Colonic mucosa (tissue), 4 donors: ENCODE measurements at regions not wholly inside any gene's neighbourhood (a gene's known extent, or its start where the extent isn't known, plus 50 kb on each side); places are given as distances from the start of the nearest gene placed in this dataset.

Source experiments
- DNase-seq: peaks from one replicate; pipeline ENCODE4 v3.0.0-alpha.2; 2020
- H3K27ac ChIP-seq: fragments of 200-600 bp; one replicate; pipeline ENCODE4 v1.8.0; 2021
- H3K27me3 ChIP-seq: fragments of 200-600 bp; one replicate; pipeline ENCODE4 v1.8.0; 2021
- H3K36me3 ChIP-seq: fragments of 200-600 bp; one replicate; pipeline ENCODE4 v1.8.0; 2021
- H3K4me1 ChIP-seq: fragments of 200-600 bp; one replicate; pipeline ENCODE4 v1.8.0; 2021; ENCODE audit warnings: mild to moderate bottlenecking
- H3K4me3 ChIP-seq: fragments of 200-600 bp; one replicate; pipeline ENCODE4 v1.8.0; 2021
- H3K9ac ChIP-seq, 2 donors: one replicate each; pipeline ENCODE4 v1.7.0; 2013; ENCODE audit warnings: control low read depth in 2 of 2, low read depth in 2 of 2, low read length in 2 of 2
- H3K9me3 ChIP-seq: fragments of 200-600 bp; one replicate; pipeline ENCODE4 v1.8.0; 2021
- intact Hi-C: fragments of 100-400 bp; cut with DNase I; formaldehyde crosslinking; loops from one replicate; pipeline ENCODE4 v1.14.1; 2022
- TF ChIP-seq, protein P1 (sequence below): fragments of 200-600 bp; IDR thresholded peaks from one replicate; pipeline ENCODE4 v1.8.0; 2022; ENCODE audit warnings: antibody characterized with exemption, mild to moderate bottlenecking
- donor health status: healthy.
- donor health status: DM: no; HTN: no; CAD: no.
- donor health status: DM: no; HTN: no; CAD: no.

DNA sequence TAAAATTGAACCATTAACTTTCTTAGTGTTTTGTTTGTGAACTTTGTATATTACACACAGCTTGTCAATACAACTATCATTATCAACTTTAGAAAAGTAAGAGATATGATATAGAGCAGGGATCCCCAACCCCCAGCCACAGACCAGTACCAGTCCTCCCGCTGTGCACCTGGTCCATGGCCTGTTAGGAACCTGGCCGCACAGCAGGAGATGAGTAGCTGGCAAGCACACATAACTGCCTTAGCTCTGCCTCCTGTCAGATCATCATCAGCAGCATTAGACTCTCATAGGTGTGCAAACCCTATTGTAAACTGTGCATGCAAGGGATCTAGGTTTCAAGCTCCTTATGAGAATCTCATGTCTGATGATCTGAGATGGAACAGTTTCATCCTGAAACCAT lies 491.0 kb upstream of the NXPH2 start:
- no peaks in the 10 kb centered on the region for H3K36me3 ChIP-seq
- H3K27ac ChIP-seq = no peak overlapping the region
- no peak for DNase-seq
- intact Hi-C loops = no loop called here
- no peaks in the 10 kb centered on the region for H3K4me1 ChIP-seq
- TF ChIP-seq, protein P1, sequence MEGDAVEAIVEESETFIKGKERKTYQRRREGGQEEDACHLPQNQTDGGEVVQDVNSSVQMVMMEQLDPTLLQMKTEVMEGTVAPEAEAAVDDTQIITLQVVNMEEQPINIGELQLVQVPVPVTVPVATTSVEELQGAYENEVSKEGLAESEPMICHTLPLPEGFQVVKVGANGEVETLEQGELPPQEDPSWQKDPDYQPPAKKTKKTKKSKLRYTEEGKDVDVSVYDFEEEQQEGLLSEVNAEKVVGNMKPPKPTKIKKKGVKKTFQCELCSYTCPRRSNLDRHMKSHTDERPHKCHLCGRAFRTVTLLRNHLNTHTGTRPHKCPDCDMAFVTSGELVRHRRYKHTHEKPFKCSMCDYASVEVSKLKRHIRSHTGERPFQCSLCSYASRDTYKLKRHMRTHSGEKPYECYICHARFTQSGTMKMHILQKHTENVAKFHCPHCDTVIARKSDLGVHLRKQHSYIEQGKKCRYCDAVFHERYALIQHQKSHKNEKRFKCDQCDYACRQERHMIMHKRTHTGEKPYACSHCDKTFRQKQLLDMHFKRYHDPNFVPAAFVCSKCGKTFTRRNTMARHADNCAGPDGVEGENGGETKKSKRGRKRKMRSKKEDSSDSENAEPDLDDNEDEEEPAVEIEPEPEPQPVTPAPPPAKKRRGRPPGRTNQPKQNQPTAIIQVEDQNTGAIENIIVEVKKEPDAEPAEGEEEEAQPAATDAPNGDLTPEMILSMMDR = no peak
- no peaks in the 10 kb centered on the region for H3K27me3 ChIP-seq
- H3K4me3 ChIP-seq = no peak overlapping the region
- no peak overlapping the region for H3K9ac ChIP-seq
- no peaks in the 10 kb centered on the region for H3K9me3 ChIP-seq

DNA sequence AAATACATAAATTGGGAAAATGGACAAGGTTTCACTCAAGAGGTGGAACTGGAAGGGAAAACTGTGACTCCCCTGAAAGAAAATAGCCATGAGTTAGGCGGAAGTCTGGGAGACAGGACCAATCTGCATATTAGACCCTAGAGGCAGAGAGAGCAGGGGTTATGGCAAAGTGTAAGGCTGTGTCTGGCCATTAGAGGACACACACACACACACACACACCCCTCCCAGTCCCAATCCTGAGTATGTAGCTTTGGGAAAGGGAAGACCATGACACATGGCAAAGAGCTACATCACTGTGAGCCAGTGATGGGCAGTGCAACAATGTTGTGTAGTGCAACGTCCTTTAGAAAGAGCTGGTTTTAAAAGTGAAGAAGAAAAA lies 479.9 kb upstream of the NXPH2 start:
- no peaks in the 10 kb centered on the region for H3K4me1 ChIP-seq
- TF ChIP-seq, protein P1 = no peak
- intact Hi-C loops = no loop called here
- no peak overlapping the region for H3K27ac ChIP-seq
- no peak overlapping the region for H3K9ac ChIP-seq
- H3K27me3 ChIP-seq = no peaks in the 10 kb centered on the region
- no peaks in the 10 kb centered on the region for H3K36me3 ChIP-seq
- H3K4me3 ChIP-seq = no peak overlapping the region
- no peaks in the 10 kb centered on the region for H3K9me3 ChIP-seq
- no peak for DNase-seq

DNA sequence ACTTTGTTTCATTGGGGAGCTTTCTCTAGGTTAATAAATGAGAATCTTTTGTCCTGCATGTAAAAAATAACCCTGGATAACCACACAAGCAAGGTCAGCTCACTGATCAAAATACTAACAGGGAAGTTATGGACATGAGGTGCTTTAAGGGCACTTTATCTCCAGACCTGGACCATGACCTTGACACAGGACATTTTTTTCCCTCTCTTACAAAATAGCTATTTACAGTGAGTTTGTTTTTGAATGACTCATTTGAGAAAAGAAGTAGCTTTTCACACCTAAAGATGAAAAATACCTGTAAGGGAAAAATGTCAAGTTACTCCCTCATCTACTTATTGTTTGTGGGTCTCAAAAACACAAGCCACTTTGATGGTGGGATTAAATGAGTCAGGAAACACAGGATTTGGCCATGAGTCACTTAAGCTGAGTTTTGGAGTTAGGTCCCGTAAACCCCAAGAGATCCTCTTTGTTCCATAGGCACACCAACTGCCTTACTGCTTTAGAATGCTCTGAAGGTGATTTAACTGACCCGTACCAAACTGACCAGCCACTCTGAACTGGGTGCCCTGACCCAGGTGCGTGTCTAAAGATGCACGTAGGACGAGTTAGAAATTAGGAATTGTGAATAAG lies 479.3 kb upstream of the NXPH2 start:
- TF ChIP-seq, protein P1 = no peak
- H3K36me3 ChIP-seq = no peaks in the 10 kb centered on the region
- H3K27me3 ChIP-seq = no peaks in the 10 kb centered on the region
- intact Hi-C loops = no loop called here
- no peak overlapping the region for H3K27ac ChIP-seq
- no peak overlapping the region for H3K4me3 ChIP-seq
- no peaks in the 10 kb centered on the region for H3K4me1 ChIP-seq
- H3K9ac ChIP-seq = no peak overlapping the region
- DNase-seq = no peak
- no peaks in the 10 kb centered on the region for H3K9me3 ChIP-seq

DNA sequence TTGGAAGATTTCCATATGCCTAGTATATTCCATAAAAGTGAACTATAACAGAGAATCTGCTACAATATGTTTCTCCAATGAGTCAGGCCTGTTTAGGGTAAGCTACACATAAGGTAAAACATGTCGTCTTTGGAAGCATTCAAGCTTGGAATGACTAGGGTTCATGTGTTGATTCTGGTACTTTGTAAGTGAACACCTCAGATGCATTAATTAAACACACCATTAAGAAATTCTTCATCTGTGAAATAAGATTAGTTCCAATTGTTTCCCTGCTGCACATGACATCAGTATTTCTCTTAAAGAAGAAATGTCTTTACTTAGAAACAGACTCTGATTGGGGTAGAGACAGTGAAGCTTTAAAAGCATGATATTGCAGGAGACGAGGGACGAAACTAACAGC lies 461.1 kb upstream of the NXPH2 start:
- no peaks in the 10 kb centered on the region for H3K4me1 ChIP-seq
- intact Hi-C loops = no loop called here
- no peak overlapping the region for H3K4me3 ChIP-seq
- TF ChIP-seq, protein P1 = no peak
- no peaks in the 10 kb centered on the region for H3K27me3 ChIP-seq
- no peaks in the 10 kb centered on the region for H3K36me3 ChIP-seq
- H3K27ac ChIP-seq = no peak overlapping the region
- no peak for DNase-seq
- no peak overlapping the region for H3K9ac ChIP-seq
- no peaks in the 10 kb centered on the region for H3K9me3 ChIP-seq

DNA sequence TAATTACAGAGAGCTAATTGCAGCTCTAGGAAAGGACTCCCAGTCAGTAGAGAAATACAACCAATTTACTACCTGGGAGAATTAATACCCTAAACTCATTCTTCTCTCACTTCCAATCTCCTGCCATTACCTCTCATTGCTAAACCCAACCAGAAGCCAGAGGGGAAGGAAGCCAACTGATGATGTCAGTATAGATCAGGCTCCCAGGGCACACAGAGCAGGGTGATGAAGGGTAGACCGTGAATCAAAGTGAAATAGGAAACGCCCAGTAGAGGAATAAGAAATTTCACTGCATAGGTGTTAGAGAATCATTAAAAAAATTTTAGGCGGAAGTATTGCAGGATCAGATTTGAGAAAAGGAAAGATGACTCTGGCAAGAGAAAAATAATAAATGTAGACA lies 456.8 kb upstream of the NXPH2 start:
- no peak for DNase-seq
- no peaks in the 10 kb centered on the region for H3K36me3 ChIP-seq

More for the DNA sequence above, 456.8 kb upstream of the NXPH2 start:
- TF ChIP-seq, protein P1 = no peak
- Histone ChIP-seq H3K9ac (no peak overlapping the region), H3K9me3 (no peaks in the 10 kb centered on the region), H3K27me3 (no peaks in the 10 kb centered on the region), H3K4me1 (no peaks in the 10 kb centered on the region), H3K4me3 (no peak overlapping the region), H3K27ac (no peak overlapping the region)
- intact Hi-C loops = no loop called here
